ENCODE measurements at regions not wholly inside any gene's neighbourhood (a gene's known extent, or its start where the extent isn't known, plus 50 kb on each side); places are given as distances from the start of the nearest gene placed in this dataset.
"Not testable (repeated sequence)": the region's sequence is repeated elsewhere in the genome, so short reads cannot be mapped to it uniquely, and the experiment has no call there.

DNA sequence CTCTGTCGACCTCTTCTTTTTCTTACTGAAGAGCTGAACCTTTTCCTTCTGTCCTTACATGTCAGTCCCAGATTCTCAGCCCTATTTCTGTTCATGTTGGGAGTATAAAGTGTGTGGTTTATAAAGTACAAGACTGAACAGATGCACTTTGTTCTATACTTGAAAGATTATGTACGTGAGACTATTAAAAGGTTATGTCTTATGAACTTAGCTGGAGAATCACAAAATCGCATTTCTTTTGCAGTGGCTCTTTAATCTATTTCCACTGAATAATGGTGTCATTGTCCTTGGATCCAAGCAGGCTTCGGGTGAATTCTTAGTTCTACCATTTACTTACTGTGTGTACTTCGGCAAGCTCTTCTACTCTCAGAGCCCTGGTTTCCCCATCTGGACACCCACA lies 558.4 kb downstream of the TMEM135 start:
- no peak overlapping the region for H3K9ac ChIP-seq (ENCODE audit: insufficient read depth, low read length)
- no peak for DNase-seq (ENCODE audit: low read depth in 2 of 2)
- H3K9me3 ChIP-seq (ENCODE audit: control insufficient read depth, insufficient read depth, low read depth, low read length) = no peaks in the 10 kb centered on the region
- H3K4me3 ChIP-seq (replicated peaks in 1 of 4; ENCODE audit: control extremely low read depth in 1 of 4, insufficient read depth in 1 of 4, low read depth in 3 of 4, low read length in 4 of 4) = no peak overlapping the region
- H3K27ac ChIP-seq (ENCODE audit: insufficient read depth, low read length) = no peak overlapping the region
- H4K20me1 ChIP-seq (ENCODE audit: control insufficient read depth, extremely low read depth, insufficient read depth, low read length) = no peaks in the 10 kb centered on the region
- H3K27me3 ChIP-seq (ENCODE audit: control insufficient read depth, insufficient read depth, low read length) = no peaks in the 10 kb centered on the region
- H3K4me1 ChIP-seq (ENCODE audit: control insufficient read depth, extremely low read depth, insufficient read depth, low read length) = no peaks in the 10 kb centered on the region
- TF ChIP-seq CTCF (conservative IDR thresholded peaks at IDR 0.05 in 1 of 2, IDR thresholded peaks at IDR 0.05 in 1 of 2; ENCODE audit: low read depth in 1 of 2, low read length in 2 of 2) (no peak), EZH2 (IDR thresholded peaks at IDR 0.05; ENCODE audit: low read length, missing control alignments) (no peak)
- no peaks in the 10 kb centered on the region for H3K79me2 ChIP-seq (ENCODE audit: control insufficient read depth, insufficient read depth, low read length)
- H3K36me3 ChIP-seq (ENCODE audit: control insufficient read depth, insufficient read depth, low read length) = no peaks in the 10 kb centered on the region
- H3K4me2 ChIP-seq (ENCODE audit: extremely low read depth, insufficient read depth, low read length) = no peak overlapping the region
- no peak overlapping the region for H2AFZ ChIP-seq (ENCODE audit: low read length)

DNA sequence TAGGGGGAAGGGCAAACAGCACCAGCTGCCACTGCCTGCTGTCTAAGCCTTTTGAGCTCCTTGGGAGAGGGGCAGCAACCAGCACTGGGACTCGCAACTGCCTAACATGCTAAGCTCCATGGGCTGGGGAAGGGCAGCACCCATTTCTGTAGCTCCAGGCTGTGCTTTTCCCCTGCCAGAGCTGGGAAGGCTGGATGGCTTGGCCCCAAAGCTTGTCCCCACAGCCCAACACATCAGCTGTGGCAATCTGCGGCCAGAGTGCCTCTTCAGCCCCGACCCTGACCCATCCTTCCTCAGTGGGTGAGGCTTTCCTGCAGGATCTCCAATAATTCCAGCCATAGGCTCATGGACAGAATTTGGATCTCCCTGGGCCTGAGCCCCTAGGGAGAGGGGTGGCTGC lies 551.3 kb downstream of the TMEM135 start:
- TF ChIP-seq CTCF (conservative IDR thresholded peaks at IDR 0.05 in 1 of 2, IDR thresholded peaks at IDR 0.05 in 1 of 2; ENCODE audit: low read depth in 1 of 2, low read length in 2 of 2) = no peak
- no peak for TF ChIP-seq EZH2 (IDR thresholded peaks at IDR 0.05; ENCODE audit: low read length, missing control alignments)
- no peaks in the 10 kb centered on the region for H3K79me2 ChIP-seq (ENCODE audit: control insufficient read depth, insufficient read depth, low read length)
- no peak overlapping the region for H3K4me3 ChIP-seq (replicated peaks in 1 of 4; ENCODE audit: control extremely low read depth in 1 of 4, insufficient read depth in 1 of 4, low read depth in 3 of 4, low read length in 4 of 4)
- no peak for DNase-seq (ENCODE audit: low read depth in 2 of 2)
- H3K36me3 ChIP-seq (ENCODE audit: control insufficient read depth, insufficient read depth, low read length) = no peaks in the 10 kb centered on the region
- H3K9ac ChIP-seq (ENCODE audit: insufficient read depth, low read length) = no peak overlapping the region
- H3K4me2 ChIP-seq (ENCODE audit: extremely low read depth, insufficient read depth, low read length) = no peak overlapping the region
- no peaks in the 10 kb centered on the region for H3K27me3 ChIP-seq (ENCODE audit: control insufficient read depth, insufficient read depth, low read length)
- no peak overlapping the region for H2AFZ ChIP-seq (ENCODE audit: low read length)
- H4K20me1 ChIP-seq (ENCODE audit: control insufficient read depth, extremely low read depth, insufficient read depth, low read length) = no peaks in the 10 kb centered on the region
- H3K9me3 ChIP-seq (ENCODE audit: control insufficient read depth, insufficient read depth, low read depth, low read length) = no peaks in the 10 kb centered on the region
- no peaks in the 10 kb centered on the region for H3K4me1 ChIP-seq (ENCODE audit: control insufficient read depth, extremely low read depth, insufficient read depth, low read length)
- H3K27ac ChIP-seq (ENCODE audit: insufficient read depth, low read length) = no peak overlapping the region

DNA sequence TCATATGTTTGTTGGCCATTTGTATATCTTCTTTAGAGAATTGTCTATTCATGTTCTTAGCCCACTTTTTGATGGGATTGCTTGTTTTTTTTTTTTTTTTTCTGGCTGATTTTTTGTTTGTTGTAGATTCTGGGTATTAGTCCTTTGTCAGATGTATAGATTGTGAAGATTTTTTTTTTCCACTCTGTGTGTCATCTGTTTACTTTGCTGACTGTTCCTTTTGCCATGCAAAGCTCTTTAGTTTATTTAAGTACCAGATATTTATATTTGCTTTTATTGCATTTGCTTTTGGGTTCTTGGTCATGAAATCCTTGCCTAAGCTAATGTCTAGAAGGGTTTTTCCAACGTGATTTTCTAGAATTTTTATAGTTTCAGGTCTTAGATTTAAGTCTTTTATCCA lies 547.9 kb downstream of the TMEM135 start:
- not testable (repeated sequence) for H3K27ac ChIP-seq (ENCODE audit: insufficient read depth, low read length); H3K36me3 ChIP-seq (ENCODE audit: control insufficient read depth, insufficient read depth, low read length); DNase-seq (ENCODE audit: low read depth in 2 of 2); H3K9ac ChIP-seq (ENCODE audit: insufficient read depth, low read length); H3K4me2 ChIP-seq (ENCODE audit: extremely low read depth, insufficient read depth, low read length); H4K20me1 ChIP-seq (ENCODE audit: control insufficient read depth, extremely low read depth, insufficient read depth, low read length); H3K4me1 ChIP-seq (ENCODE audit: control insufficient read depth, extremely low read depth, insufficient read depth, low read length); H3K27me3 ChIP-seq (ENCODE audit: control insufficient read depth, insufficient read depth, low read length); H3K79me2 ChIP-seq (ENCODE audit: control insufficient read depth, insufficient read depth, low read length); H2AFZ ChIP-seq (ENCODE audit: low read length); H3K4me3 ChIP-seq (replicated peaks in 1 of 4; ENCODE audit: control extremely low read depth in 1 of 4, insufficient read depth in 1 of 4, low read depth in 3 of 4, low read length in 4 of 4); H3K9me3 ChIP-seq (ENCODE audit: control insufficient read depth, insufficient read depth, low read depth, low read length)

GRCh38 chr11:87583931-87584330 lies 546.2 kb downstream of the TMEM135 start:
- Histone ChIP-seq H4K20me1 (ENCODE audit: control insufficient read depth, extremely low read depth, insufficient read depth, low read length) (no peaks in the 10 kb centered on the region), H3K27me3 (ENCODE audit: control insufficient read depth, insufficient read depth, low read length) (no peaks in the 10 kb centered on the region), H3K27ac (ENCODE audit: insufficient read depth, low read length) (no peak overlapping the region), H3K9ac (ENCODE audit: insufficient read depth, low read length) (no peak overlapping the region), H3K4me2 (ENCODE audit: extremely low read depth, insufficient read depth, low read length) (no peak overlapping the region), H3K36me3 (ENCODE audit: control insufficient read depth, insufficient read depth, low read length) (no peaks in the 10 kb centered on the region), H3K4me1 (ENCODE audit: control insufficient read depth, extremely low read depth, insufficient read depth, low read length) (no peaks in the 10 kb centered on the region), H3K4me3 (replicated peaks in 1 of 4; ENCODE audit: control extremely low read depth in 1 of 4, insufficient read depth in 1 of 4, low read depth in 3 of 4, low read length in 4 of 4) (no peak overlapping the region), H3K79me2 (ENCODE audit: control insufficient read depth, insufficient read depth, low read length) (no peaks in the 10 kb centered on the region), H3K9me3 (ENCODE audit: control insufficient read depth, insufficient read depth, low read depth, low read length) (no peaks in the 10 kb centered on the region), H2AFZ (ENCODE audit: low read length) (no peak overlapping the region)
- TF ChIP-seq CTCF (conservative IDR thresholded peaks at IDR 0.05 in 1 of 2, IDR thresholded peaks at IDR 0.05 in 1 of 2; ENCODE audit: low read depth in 1 of 2, low read length in 2 of 2) = no peak
- no peak for TF ChIP-seq EZH2 (IDR thresholded peaks at IDR 0.05; ENCODE audit: low read length, missing control alignments)
- no peak for DNase-seq (ENCODE audit: low read depth in 2 of 2)
